ENCODE measurements at regions not wholly inside any gene's neighbourhood (a gene's known extent, or its start where the extent isn't known, plus 50 kb on each side); places are given as distances from the start of the nearest gene placed in this dataset.
"Not testable (repeated sequence)": the region's sequence is repeated elsewhere in the genome, so short reads cannot be mapped to it uniquely, and the experiment has no call there.

- ATAC-seq: no peak
- no peak for TF ChIP-seq CSDC2 (CRISPR knock-in tag; IDR thresholded peaks at IDR 0.05)
- TF ChIP-seq PPARA (CRISPR knock-in tag; IDR thresholded peaks at IDR 0.05; ENCODE audit: borderline replicate concordance): no peak
- no peak for TF ChIP-seq ZFP3 (CRISPR knock-in tag; IDR thresholded peaks at IDR 0.05)
- TF ChIP-seq TOX (CRISPR knock-in tag; IDR thresholded peaks at IDR 0.05; ENCODE audit: borderline replicate concordance): no peak
- no peak for TF ChIP-seq OSR1 (CRISPR knock-in tag; IDR thresholded peaks at IDR 0.05)
- no peak for TF ChIP-seq GLIS3 (CRISPR knock-in tag; IDR thresholded peaks at IDR 0.05)
- TF ChIP-seq BACH2 (CRISPR knock-in tag; IDR thresholded peaks at IDR 0.05; ENCODE audit: borderline replicate concordance): no peak
- no peak for TF ChIP-seq ZC3H10 (CRISPR knock-in tag; IDR thresholded peaks at IDR 0.05)
Observed at GRCh38 chr18:22290004-22290403, 120.6 kb downstream of the GATA6 start.

- no peak for ATAC-seq
- no peak for TF ChIP-seq TCF4 (CRISPR knock-in tag; IDR thresholded peaks at IDR 0.05; ENCODE audit: borderline replicate concordance)
- TF ChIP-seq ARNTL (CRISPR knock-in tag; IDR thresholded peaks at IDR 0.05; ENCODE audit: borderline replicate concordance, low read depth): no peak
- no peak for TF ChIP-seq GLIS3 (CRISPR knock-in tag; IDR thresholded peaks at IDR 0.05)
- TF ChIP-seq PPARA (CRISPR knock-in tag; IDR thresholded peaks at IDR 0.05; ENCODE audit: borderline replicate concordance): no peak
- no peak for TF ChIP-seq ZNF565 (CRISPR knock-in tag; conservative IDR thresholded peaks at IDR 0.05; ENCODE audit: low read depth)
- no peak for TF ChIP-seq ZC3H10 (CRISPR knock-in tag; IDR thresholded peaks at IDR 0.05)
- no peak for TF ChIP-seq PATZ1 (CRISPR knock-in tag; IDR thresholded peaks at IDR 0.05; ENCODE audit: borderline replicate concordance)
Observed at GRCh38 chr18:22286585-22286984, 117.2 kb downstream of the GATA6 start.

- ATAC-seq: no peak
- no peak for TF ChIP-seq ZFP3 (CRISPR knock-in tag; IDR thresholded peaks at IDR 0.05)
- TF ChIP-seq ZFP30 (CRISPR knock-in tag; IDR thresholded peaks at IDR 0.05): no peak
- no peak for TF ChIP-seq CSDC2 (CRISPR knock-in tag; IDR thresholded peaks at IDR 0.05)
- TF ChIP-seq PPARA (CRISPR knock-in tag; IDR thresholded peaks at IDR 0.05; ENCODE audit: borderline replicate concordance): no peak
- TF ChIP-seq ISL1 (CRISPR knock-in tag; IDR thresholded peaks at IDR 0.05): no peak
- TF ChIP-seq ZC3H10 (CRISPR knock-in tag; IDR thresholded peaks at IDR 0.05): no peak
- TF ChIP-seq PATZ1 (CRISPR knock-in tag; IDR thresholded peaks at IDR 0.05; ENCODE audit: borderline replicate concordance): no peak
Observed at GRCh38 chr18:22285361-22286140, 116.2 kb downstream of the GATA6 start.

GRCh38 chr18:22284581-22285360 is 115.4 kb downstream of the GATA6 start:
- TF ChIP-seq BACH2 (CRISPR knock-in tag; IDR thresholded peaks at IDR 0.05; ENCODE audit: borderline replicate concordance): no peak
- no peak for TF ChIP-seq TCF4 (CRISPR knock-in tag; IDR thresholded peaks at IDR 0.05; ENCODE audit: borderline replicate concordance)
- TF ChIP-seq ZNF8 (CRISPR knock-in tag; IDR thresholded peaks at IDR 0.05): no peak
- TF ChIP-seq PATZ1 (CRISPR knock-in tag; IDR thresholded peaks at IDR 0.05; ENCODE audit: borderline replicate concordance): no peak
- TF ChIP-seq ZFP30 (CRISPR knock-in tag; IDR thresholded peaks at IDR 0.05): no peak
- no peak for TF ChIP-seq CREB5 (CRISPR knock-in tag; IDR thresholded peaks at IDR 0.05; ENCODE audit: low read depth)
- TF ChIP-seq GLIS3 (CRISPR knock-in tag; IDR thresholded peaks at IDR 0.05): no peak
- no peak for TF ChIP-seq ZNF565 (CRISPR knock-in tag; conservative IDR thresholded peaks at IDR 0.05; ENCODE audit: low read depth)
- TF ChIP-seq ARNTL (CRISPR knock-in tag; IDR thresholded peaks at IDR 0.05; ENCODE audit: borderline replicate concordance, low read depth): no peak
- TF ChIP-seq ZFP3 (CRISPR knock-in tag; IDR thresholded peaks at IDR 0.05): no peak
- no peak for TF ChIP-seq ZC3H10 (CRISPR knock-in tag; IDR thresholded peaks at IDR 0.05)
- no peak for TF ChIP-seq CSRNP3 (CRISPR knock-in tag; IDR thresholded peaks at IDR 0.05)
- TF ChIP-seq ISL1 (CRISPR knock-in tag; IDR thresholded peaks at IDR 0.05): no peak
- TF ChIP-seq ZNF70 (CRISPR knock-in tag; IDR thresholded peaks at IDR 0.05): no peak
- no peak for TF ChIP-seq RARB (CRISPR knock-in tag; IDR thresholded peaks at IDR 0.05)
- no peak for TF ChIP-seq PPARA (CRISPR knock-in tag; IDR thresholded peaks at IDR 0.05; ENCODE audit: borderline replicate concordance)
- TF ChIP-seq TSHZ2 (CRISPR knock-in tag; IDR thresholded peaks at IDR 0.05): no peak
- no peak for ATAC-seq

GRCh38 chr18:22283855-22284254 is 114.5 kb downstream of the GATA6 start:
- not testable (repeated sequence) for ATAC-seq
